Jurkat, Clone E6-1 (cell line): ENCODE measurements at regions not wholly inside any gene's neighbourhood (a gene's known extent, or its start where the extent isn't known, plus 50 kb on each side); places are given as distances from the start of the nearest gene placed in this dataset.

Experiments used
- DNase-seq: peaks from one replicate; pipeline ENCODE4 v3.0.0-alpha.2; 2011; ENCODE audit warnings: low read depth, low spot score
- H3K4me3 ChIP-seq: 2 replicates; pipeline ENCODE4 v1.5.1; 2011; ENCODE audit warnings: mild to moderate bottlenecking, low read length, control low read depth, moderate library complexity

- no peak overlapping the region for H3K4me3 ChIP-seq
- DNase-seq, result no peak
Measured at GRCh38 chr3:160126761-160127160, 98.5 kb upstream of the C3orf80 start.

- no peak for DNase-seq
- no peak overlapping the region for H3K4me3 ChIP-seq
Measured at GRCh38 chr3:160127308-160127707, 97.9 kb upstream of the C3orf80 start.

GRCh38 chr3:160128056-160128455 is 97.2 kb upstream of the C3orf80 start:
- no peak overlapping the region for H3K4me3 ChIP-seq
- DNase-seq, result no peak

DNA sequence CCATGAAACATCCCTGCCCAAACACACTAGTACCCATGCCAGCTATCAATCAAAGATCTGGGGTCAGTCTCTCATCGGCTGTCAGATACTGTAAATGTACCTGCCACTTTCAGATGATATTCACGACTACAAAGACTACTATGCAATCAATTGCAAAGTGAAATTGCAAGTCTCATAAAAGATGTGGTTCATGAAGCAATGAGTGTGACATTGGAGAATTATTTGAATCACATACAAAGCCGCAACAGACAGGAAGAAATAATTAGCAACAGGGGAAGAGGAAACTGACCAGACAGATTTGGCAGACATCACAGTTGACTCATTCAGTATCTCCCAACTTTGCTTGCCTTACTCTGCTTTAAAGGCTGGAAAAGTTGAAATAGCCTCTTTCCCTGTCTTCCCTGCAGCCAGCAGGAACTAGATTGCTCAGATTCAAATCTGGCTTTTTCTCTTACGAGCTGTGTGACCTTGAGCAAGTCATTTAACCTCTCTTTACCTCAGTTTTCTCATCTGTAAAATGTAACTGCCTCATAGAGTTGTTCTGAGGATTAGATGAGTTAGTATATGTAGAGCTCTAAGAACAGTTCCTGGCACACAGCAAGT is 95.7 kb upstream of the C3orf80 start:
- DNase-seq, result no peak
- no peak overlapping the region for H3K4me3 ChIP-seq

GRCh38 chr3:160130071-160130470 is 95.2 kb upstream of the C3orf80 start:
- DNase-seq, result no peak
- H3K4me3 ChIP-seq, result no peak overlapping the region

GRCh38 chr3:160130950-160131349 is 94.3 kb upstream of the C3orf80 start:
- no peak for DNase-seq
- no peak overlapping the region for H3K4me3 ChIP-seq

DNA sequence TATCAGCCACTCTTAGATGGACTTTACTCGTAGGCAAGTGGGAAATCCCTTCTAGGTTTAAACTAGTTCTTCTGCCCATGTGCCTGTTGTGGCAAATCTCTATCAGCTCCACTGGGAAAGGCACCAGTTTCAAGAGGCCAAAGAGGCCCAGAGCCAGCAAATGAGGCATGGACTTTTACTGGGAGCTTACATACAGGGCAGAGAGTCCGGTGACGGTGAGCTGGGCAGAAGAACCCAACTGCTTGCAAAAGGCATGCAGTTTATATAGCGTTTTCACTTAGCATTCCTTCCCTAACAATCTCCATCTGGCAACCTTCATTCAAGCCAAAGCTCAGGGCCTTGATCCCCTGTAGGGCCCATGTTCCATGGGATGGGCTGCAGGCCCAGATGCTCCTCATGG is 93.0 kb upstream of the C3orf80 start:
- DNase-seq, result no peak
- H3K4me3 ChIP-seq, result no peak overlapping the region

- H3K4me3 ChIP-seq, result no peak overlapping the region
- DNase-seq, result no peak
Measured at GRCh38 chr3:160133757-160134156, 91.5 kb upstream of the C3orf80 start.

- no peak overlapping the region for H3K4me3 ChIP-seq
- no peak for DNase-seq
Measured at GRCh38 chr3:160134454-160134853, 90.8 kb upstream of the C3orf80 start.

- DNase-seq, result no peak
- no peak overlapping the region for H3K4me3 ChIP-seq
Measured at GRCh38 chr3:160134964-160135363, 90.3 kb upstream of the C3orf80 start.

DNA sequence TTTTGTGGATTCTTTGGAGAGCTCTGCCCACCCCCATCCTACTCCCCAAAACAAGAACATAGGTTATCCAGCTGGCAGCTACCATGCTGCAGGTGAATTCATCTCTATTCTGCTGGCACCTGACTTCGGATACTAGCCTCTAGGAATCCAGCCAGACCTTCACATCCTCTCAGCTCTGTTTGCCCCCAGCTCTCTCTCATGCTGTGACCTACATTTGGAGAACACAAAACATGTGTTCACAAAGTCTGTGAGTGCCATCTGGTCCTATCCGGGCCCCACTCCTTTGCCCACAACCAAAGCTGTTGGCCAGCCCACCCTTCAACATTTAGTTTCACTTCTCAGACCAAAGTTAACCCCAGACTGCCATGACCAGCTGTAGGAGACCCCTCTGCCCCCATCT is 89.4 kb upstream of the C3orf80 start:
- no peak for DNase-seq
- no peak overlapping the region for H3K4me3 ChIP-seq

GRCh38 chr3:160136421-160136820 is 88.8 kb upstream of the C3orf80 start:
- no peak for DNase-seq
- no peak overlapping the region for H3K4me3 ChIP-seq

GRCh38 chr3:160139291-160139690 is 85.9 kb upstream of the C3orf80 start:
- no peak overlapping the region for H3K4me3 ChIP-seq
- DNase-seq, result no peak

DNA sequence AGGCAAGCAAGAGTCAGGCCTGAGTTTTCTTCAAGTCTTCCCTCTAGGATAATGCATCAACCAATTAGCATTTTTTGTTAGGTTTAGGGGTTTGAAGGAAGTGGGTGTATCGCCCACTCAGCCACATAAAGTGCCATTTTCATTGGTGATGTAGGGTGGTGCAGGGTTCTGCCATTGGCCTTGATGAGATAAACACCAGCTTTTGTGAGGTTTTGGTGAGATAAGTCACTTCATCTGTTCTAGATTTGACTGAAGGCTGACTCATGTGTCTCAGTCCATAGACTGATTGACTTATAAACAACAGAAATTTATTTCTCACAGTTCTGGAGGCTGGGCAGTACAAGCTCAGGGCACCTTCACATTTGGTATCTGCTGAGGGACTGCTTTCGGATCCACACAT is 84.5 kb upstream of the C3orf80 start:
- H3K4me3 ChIP-seq, result no peak overlapping the region
- DNase-seq, result no peak

- no peak for DNase-seq
- H3K4me3 ChIP-seq, result no peak overlapping the region
Measured at GRCh38 chr3:160141485-160142185, 83.6 kb upstream of the C3orf80 start.

- H3K4me3 ChIP-seq, result no peak overlapping the region
- DNase-seq, result no peak
Measured at GRCh38 chr3:160143482-160143881, 81.7 kb upstream of the C3orf80 start.

GRCh38 chr3:160150066-160150465 is 75.2 kb upstream of the C3orf80 start:
- DNase-seq, result no peak
- H3K4me3 ChIP-seq, result no peak overlapping the region

GRCh38 chr3:160150525-160150924 is 74.7 kb upstream of the C3orf80 start:
- no peak overlapping the region for H3K4me3 ChIP-seq
- DNase-seq, result no peak

DNA sequence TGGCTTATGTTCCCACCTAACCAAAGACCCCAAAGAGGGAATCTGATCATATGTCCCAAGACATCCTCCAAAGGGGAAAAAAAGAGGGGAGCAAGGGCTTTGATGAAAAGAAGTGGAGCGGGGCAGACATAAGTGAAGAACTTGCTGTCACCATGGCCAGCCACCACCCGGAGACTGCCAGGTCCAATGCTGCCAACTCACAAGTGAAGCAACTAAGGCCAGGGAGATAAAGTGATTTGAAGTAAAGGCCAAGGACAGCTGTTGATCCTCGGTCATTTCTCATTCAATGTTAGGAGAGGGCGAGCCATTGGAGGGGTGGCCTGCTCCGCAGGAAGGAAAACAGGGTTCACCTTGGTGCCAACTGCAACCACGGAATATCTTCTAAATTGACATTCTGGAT is 72.6 kb upstream of the C3orf80 start:
- H3K4me3 ChIP-seq, result no peak overlapping the region
- no peak for DNase-seq

DNA sequence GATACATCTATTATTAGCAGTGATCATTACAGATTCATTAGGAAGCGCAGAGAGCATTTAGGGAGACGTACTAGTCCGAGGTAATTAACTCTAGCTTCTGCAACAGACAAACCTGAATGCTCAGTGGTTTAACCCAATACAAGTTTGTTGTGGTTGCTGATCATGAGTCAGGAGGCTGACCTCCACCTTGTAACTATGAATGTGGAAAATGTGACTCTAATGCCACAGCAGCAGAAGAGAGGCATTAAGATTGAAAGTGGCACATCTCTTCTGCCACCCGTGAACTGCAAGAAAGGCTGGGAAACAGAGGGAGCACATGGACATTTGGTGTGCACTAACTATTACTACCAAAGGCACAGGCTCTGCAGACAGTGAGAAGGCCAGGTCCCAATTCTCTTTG is 71.2 kb upstream of the C3orf80 start:
- H3K4me3 ChIP-seq, result no peak overlapping the region
- no peak for DNase-seq

- H3K4me3 ChIP-seq, result no peak overlapping the region
Measured at GRCh38 chr3:160154596-160154995, 70.6 kb upstream of the C3orf80 start.

More at GRCh38 chr3:160154596-160154995, 70.6 kb upstream of the C3orf80 start:
- no peak for DNase-seq
